ENCODE measurements at regions not wholly inside any gene's neighbourhood (a gene's known extent, or its start where the extent isn't known, plus 50 kb on each side); places are given as distances from the start of the nearest gene placed in this dataset.

- TF ChIP-seq POLR2A (IDR thresholded peaks at IDR 0.05), result no peak
- TF ChIP-seq POLR2AphosphoS5 (IDR thresholded peaks at IDR 0.05), result no peak
- TF ChIP-seq, protein P1, sequence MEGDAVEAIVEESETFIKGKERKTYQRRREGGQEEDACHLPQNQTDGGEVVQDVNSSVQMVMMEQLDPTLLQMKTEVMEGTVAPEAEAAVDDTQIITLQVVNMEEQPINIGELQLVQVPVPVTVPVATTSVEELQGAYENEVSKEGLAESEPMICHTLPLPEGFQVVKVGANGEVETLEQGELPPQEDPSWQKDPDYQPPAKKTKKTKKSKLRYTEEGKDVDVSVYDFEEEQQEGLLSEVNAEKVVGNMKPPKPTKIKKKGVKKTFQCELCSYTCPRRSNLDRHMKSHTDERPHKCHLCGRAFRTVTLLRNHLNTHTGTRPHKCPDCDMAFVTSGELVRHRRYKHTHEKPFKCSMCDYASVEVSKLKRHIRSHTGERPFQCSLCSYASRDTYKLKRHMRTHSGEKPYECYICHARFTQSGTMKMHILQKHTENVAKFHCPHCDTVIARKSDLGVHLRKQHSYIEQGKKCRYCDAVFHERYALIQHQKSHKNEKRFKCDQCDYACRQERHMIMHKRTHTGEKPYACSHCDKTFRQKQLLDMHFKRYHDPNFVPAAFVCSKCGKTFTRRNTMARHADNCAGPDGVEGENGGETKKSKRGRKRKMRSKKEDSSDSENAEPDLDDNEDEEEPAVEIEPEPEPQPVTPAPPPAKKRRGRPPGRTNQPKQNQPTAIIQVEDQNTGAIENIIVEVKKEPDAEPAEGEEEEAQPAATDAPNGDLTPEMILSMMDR (IDR thresholded peaks at IDR 0.05), result no peak
- no peak for TF ChIP-seq EP300 (IDR thresholded peaks at IDR 0.05)
- Histone ChIP-seq H3K4me1 (no peaks in the 10 kb centered on the region), H3K4me3 (no peak overlapping the region), H3K36me3 (no peaks in the 10 kb centered on the region), H3K9me3 (no peaks in the 10 kb centered on the region), H3K27me3 (no peaks in the 10 kb centered on the region), H3K27ac (no peak overlapping the region)
- 86 to 90% (median 88%) methylated on average over 5 of the region's 5 CpGs for WGBS, 5 donors
- no peak for DNase-seq
- intact Hi-C loops (cut with DNase I; ENCODE audit: low total_unique reads), result no loop called here
Observed at GRCh38 chr2:196434217-196434616, 205.3 kb upstream of the CCDC150 start.

DNA sequence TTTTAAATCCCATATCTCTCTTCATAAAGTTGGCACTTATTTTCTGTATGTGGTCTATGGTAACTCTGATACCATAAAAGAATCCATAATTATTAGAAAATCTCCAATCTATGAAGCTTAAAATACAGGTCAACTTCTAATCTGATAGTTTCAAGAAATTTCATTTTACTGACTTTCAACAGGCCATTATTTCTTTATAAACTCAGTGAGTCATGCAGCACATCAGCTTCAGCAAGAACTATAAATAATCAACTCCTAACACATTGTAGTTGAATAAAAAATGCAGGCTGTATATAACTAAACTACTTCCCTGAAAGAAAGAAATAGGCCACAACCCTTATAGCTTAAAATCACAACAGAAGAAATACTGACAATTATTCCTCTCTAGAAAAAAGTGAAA, 204.3 kb upstream of the CCDC150 start:
- H3K27ac ChIP-seq, result no peak overlapping the region

DNA sequence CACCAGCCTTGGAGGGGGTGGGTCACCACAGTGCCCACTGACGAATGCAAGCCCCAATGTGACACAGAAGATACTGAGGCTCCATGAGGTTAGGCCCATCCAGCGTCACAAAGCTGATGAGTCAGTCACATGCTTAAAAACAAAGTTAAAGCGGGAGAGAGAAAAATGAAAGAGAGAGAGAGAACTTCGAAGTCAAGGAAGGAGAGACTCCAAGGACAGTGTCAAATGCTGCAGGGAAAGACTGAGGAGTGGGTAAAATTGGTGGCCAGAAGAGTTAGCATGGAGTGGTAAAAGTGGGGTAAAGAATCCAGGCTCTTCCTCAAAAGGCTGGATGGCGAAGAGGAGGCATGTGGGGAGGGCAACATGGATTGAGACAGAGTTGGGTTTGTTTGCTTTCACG, 201.9 kb upstream of the CCDC150 start:
- DNase-seq, result no peak
- intact Hi-C loops (cut with DNase I; ENCODE audit: low total_unique reads), result no loop called here
- H3K4me1 ChIP-seq, result no peaks in the 10 kb centered on the region

More for the DNA sequence above, 204.3 kb upstream of the CCDC150 start:
- DNase-seq, result no peak
- Histone ChIP-seq H3K4me1 (no peaks in the 10 kb centered on the region), H3K36me3 (no peaks in the 10 kb centered on the region), H3K9me3 (no peaks in the 10 kb centered on the region), H3K27me3 (no peaks in the 10 kb centered on the region), H3K4me3 (no peak overlapping the region)
- TF ChIP-seq POLR2A (IDR thresholded peaks at IDR 0.05), result no peak
- TF ChIP-seq, protein P1 (IDR thresholded peaks at IDR 0.05), result no peak
- TF ChIP-seq EP300 (IDR thresholded peaks at IDR 0.05), result no peak
- no peak for TF ChIP-seq POLR2AphosphoS5 (IDR thresholded peaks at IDR 0.05)
- intact Hi-C loops (cut with DNase I; ENCODE audit: low total_unique reads), result no loop called here

GRCh38 chr2:196439760-196440159, 199.8 kb upstream of the CCDC150 start:
- no peaks in the 10 kb centered on the region for H3K9me3 ChIP-seq
- DNase-seq, result no peak
- TF ChIP-seq EP300 (IDR thresholded peaks at IDR 0.05), result no peak
- no peak for TF ChIP-seq POLR2A (IDR thresholded peaks at IDR 0.05)
- no peak for TF ChIP-seq POLR2AphosphoS5 (IDR thresholded peaks at IDR 0.05)
- TF ChIP-seq, protein P1 (IDR thresholded peaks at IDR 0.05), result no peak
- H3K27ac ChIP-seq, result no peak overlapping the region
- H3K4me1 ChIP-seq, result no peaks in the 10 kb centered on the region
- H3K36me3 ChIP-seq, result no peaks in the 10 kb centered on the region
- H3K27me3 ChIP-seq, result no peaks in the 10 kb centered on the region
- WGBS, 5 donors, result 69 to 83% (median 73%) methylated on average over 4 of the region's 4 CpGs
- intact Hi-C loops (cut with DNase I; ENCODE audit: low total_unique reads), result no loop called here
- no peak overlapping the region for H3K4me3 ChIP-seq

More for the DNA sequence above, 201.9 kb upstream of the CCDC150 start:
- Histone ChIP-seq H3K9me3 (no peaks in the 10 kb centered on the region), H3K27ac (no peak overlapping the region), H3K36me3 (no peaks in the 10 kb centered on the region), H3K27me3 (no peaks in the 10 kb centered on the region), H3K4me3 (no peak overlapping the region)
- 75 to 83% (median 82%) methylated on average over 6 of the region's 6 CpGs for WGBS, 5 donors
- TF ChIP-seq EP300 (IDR thresholded peaks at IDR 0.05) (no peak), POLR2AphosphoS5 (IDR thresholded peaks at IDR 0.05) (no peak), POLR2A (IDR thresholded peaks at IDR 0.05) (no peak)
- TF ChIP-seq, protein P1 (IDR thresholded peaks at IDR 0.05), result no peak

Data from stomach (tissue), 8 donors.